GM23338 (cell line): ENCODE measurements at regions not wholly inside any gene's neighbourhood (a gene's known extent, or its start where the extent isn't known, plus 50 kb on each side); places are given as distances from the start of the nearest gene placed in this dataset.

Experiments
- ATAC-seq: fragments of 200-7000 bp; cut with Tn5 transposase; 3 replicates; pipeline ENCODE4 v1.9.1; 2020
- DNase-seq: peaks from one replicate; pipeline ENCODE4 v3.0.0-alpha.2; 2015; ENCODE audit warnings: low spot score
- H2AFZ ChIP-seq: fragments of 200-600 bp; sonication (generic); 2 replicates; pipeline ENCODE4 v1.8.0; 2016; ENCODE audit warnings: antibody characterized with exemption, mild to moderate bottlenecking, moderate library complexity
- H3F3A ChIP-seq: fragments of 200-600 bp; sonication (generic); replicated peaks from 2 replicates; pipeline ENCODE4 v1.8.0; 2017; ENCODE audit warnings: antibody characterized with exemption, mixed run types, low read depth
- H3K27ac ChIP-seq: fragments of 200-600 bp; sonication (generic); 2 replicates; pipeline ENCODE4 v1.6.1; 2016; ENCODE audit warnings: low read depth
- H3K27me3 ChIP-seq: fragments of 200-600 bp; sonication (generic); 2 replicates; pipeline ENCODE4 v1.8.0; 2016; ENCODE audit warnings: mild to moderate bottlenecking, mixed run types, moderate library complexity; ENCODE audit not compliant: insufficient read depth
- H3K36me3 ChIP-seq: fragments of 200-600 bp; sonication (generic); 2 replicates; pipeline ENCODE4 v1.8.0; 2016; ENCODE audit warnings: mild to moderate bottlenecking; ENCODE audit not compliant: insufficient read depth
- H3K4me1 ChIP-seq: fragments of 200-600 bp; sonication (generic); 2 replicates; pipeline ENCODE4 v1.8.0; 2016; ENCODE audit warnings: mild to moderate bottlenecking, moderate library complexity; ENCODE audit not compliant: insufficient read depth
- H3K4me2 ChIP-seq: fragments of 200-600 bp; sonication (generic); 2 replicates; pipeline ENCODE4 v1.7.1; 2017; ENCODE audit warnings: mixed run types
- H3K4me3 ChIP-seq: fragments of 200-600 bp; sonication (generic); 2 replicates; pipeline ENCODE4 v1.6.1; 2016; ENCODE audit warnings: mixed run types
- H3K79me2 ChIP-seq: fragments of 200-600 bp; sonication (generic); replicated peaks from 2 replicates; pipeline ENCODE4 v1.8.0; 2017; ENCODE audit warnings: mild to moderate bottlenecking; ENCODE audit not compliant: insufficient read depth
- H3K9me2 ChIP-seq: fragments of 200-600 bp; sonication (generic); 2 replicates; pipeline ENCODE4 v1.8.0; 2017; ENCODE audit not compliant: insufficient read depth
- H4K20me1 ChIP-seq: fragments of 200-600 bp; sonication (generic); replicated peaks from 2 replicates; pipeline ENCODE4 v1.8.0; 2017; ENCODE audit warnings: mild to moderate bottlenecking; ENCODE audit not compliant: insufficient read depth
- H3K27ac Mint-ChIP-seq: 2 replicates; pipeline ENCODE4 v1.8.0; 2020; ENCODE audit warnings: inconsistent platforms, mild to moderate bottlenecking, moderate library complexity, mixed read lengths
- H3K27me3 Mint-ChIP-seq: 3 replicates; pipeline ENCODE4 v1.8.0; 2022; ENCODE audit warnings: low read depth, mild to moderate bottlenecking, moderate library complexity, mixed read lengths, inconsistent platforms; ENCODE audit not compliant: insufficient read depth, poor library complexity
- H3K36me3 Mint-ChIP-seq: 3 replicates; pipeline ENCODE4 v1.8.0; 2021; ENCODE audit warnings: low read depth, mild to moderate bottlenecking, inconsistent platforms, moderate library complexity, mixed read lengths
- H3K4me1 Mint-ChIP-seq: 3 replicates; pipeline ENCODE4 v1.8.0; 2020; ENCODE audit warnings: mild to moderate bottlenecking, inconsistent platforms, mixed read lengths
- H3K4me3 Mint-ChIP-seq: 3 replicates; pipeline ENCODE4 v1.8.0; 2021; ENCODE audit warnings: moderate library complexity, mild to moderate bottlenecking, inconsistent platforms, mixed read lengths
- H3K9me3 Mint-ChIP-seq: 3 replicates; pipeline ENCODE4 v1.8.0; 2020; ENCODE audit warnings: moderate library complexity, mild to moderate bottlenecking, inconsistent platforms, mixed read lengths
- CREB1 ChIP-seq: fragments of 250-450 bp; sonication (Bioruptor Pico); IDR thresholded peaks from 2 replicates; pipeline ENCODE4 v1.5.0; 2020; ENCODE audit warnings: low read depth, mild to moderate bottlenecking, moderate library complexity
- CTCF ChIP-seq, 2 experiments: fragments of 200-600 bp in 1 of 2; sonication (generic) in 1 of 2; conservative IDR thresholded peaks; 2 replicates each; pipeline versions ENCODE4 v1.5.1 to v1.6.1; 2016 to 2017; ENCODE audit warnings: antibody characterized with exemption in 2 of 2, low read depth in 2 of 2, mild to moderate bottlenecking in 2 of 2, moderate library complexity in 1 of 2
- ETS1 ChIP-seq: IDR thresholded peaks from 2 replicates; pipeline ENCODE4 v1.6.1; 2016; ENCODE audit warnings: antibody characterized with exemption
- EZH2 ChIP-seq: fragments of 200-600 bp; sonication (generic); IDR thresholded peaks from one replicate; pipeline ENCODE4 v1.8.0; 2017; ENCODE audit warnings: antibody characterized with exemption, mild to moderate bottlenecking, low read depth; ENCODE audit not compliant: unreplicated experiment
- EZH2phosphoT487 ChIP-seq: fragments of 200-600 bp; sonication (generic); IDR thresholded peaks from one replicate; pipeline ENCODE4 v1.8.1; 2018; ENCODE audit warnings: antibody characterized with exemption; ENCODE audit not compliant: unreplicated experiment
- JUNB ChIP-seq: IDR thresholded peaks from one replicate; pipeline ENCODE4 v1.6.1; 2016; ENCODE audit warnings: antibody characterized with exemption; ENCODE audit not compliant: unreplicated experiment
- NANOG ChIP-seq: IDR thresholded peaks from 2 replicates; pipeline ENCODE4 v1.6.1; 2016; ENCODE audit warnings: antibody characterized with exemption, borderline replicate concordance
- REST ChIP-seq: IDR thresholded peaks from one replicate; pipeline ENCODE4 v1.6.1; 2018; ENCODE audit warnings: antibody characterized with exemption; ENCODE audit not compliant: unreplicated experiment
- STAT1 ChIP-seq: IDR thresholded peaks from one replicate; pipeline ENCODE4 v1.6.1; 2016; ENCODE audit warnings: antibody characterized with exemption; ENCODE audit not compliant: unreplicated experiment
- ZNF114 ChIP-seq: fragments of 250-450 bp; sonication (Bioruptor Pico); IDR thresholded peaks from 2 replicates; pipeline ENCODE4 v1.5.0; 2020; ENCODE audit warnings: mild to moderate bottlenecking, moderate library complexity
- ZNF331 ChIP-seq: fragments of 250-450 bp; sonication (Bioruptor Pico); IDR thresholded peaks from 2 replicates; pipeline ENCODE4 v1.5.0; 2020; ENCODE audit warnings: low read depth, mild to moderate bottlenecking, moderate library complexity
- TF ChIP-seq, protein P1 (sequence below): fragments of 250-450 bp; sonication (Bioruptor Pico); IDR thresholded peaks from 2 replicates; pipeline ENCODE4 v1.5.0; 2020; ENCODE audit warnings: mild to moderate bottlenecking, moderate library complexity

- TF ChIP-seq, protein P1, sequence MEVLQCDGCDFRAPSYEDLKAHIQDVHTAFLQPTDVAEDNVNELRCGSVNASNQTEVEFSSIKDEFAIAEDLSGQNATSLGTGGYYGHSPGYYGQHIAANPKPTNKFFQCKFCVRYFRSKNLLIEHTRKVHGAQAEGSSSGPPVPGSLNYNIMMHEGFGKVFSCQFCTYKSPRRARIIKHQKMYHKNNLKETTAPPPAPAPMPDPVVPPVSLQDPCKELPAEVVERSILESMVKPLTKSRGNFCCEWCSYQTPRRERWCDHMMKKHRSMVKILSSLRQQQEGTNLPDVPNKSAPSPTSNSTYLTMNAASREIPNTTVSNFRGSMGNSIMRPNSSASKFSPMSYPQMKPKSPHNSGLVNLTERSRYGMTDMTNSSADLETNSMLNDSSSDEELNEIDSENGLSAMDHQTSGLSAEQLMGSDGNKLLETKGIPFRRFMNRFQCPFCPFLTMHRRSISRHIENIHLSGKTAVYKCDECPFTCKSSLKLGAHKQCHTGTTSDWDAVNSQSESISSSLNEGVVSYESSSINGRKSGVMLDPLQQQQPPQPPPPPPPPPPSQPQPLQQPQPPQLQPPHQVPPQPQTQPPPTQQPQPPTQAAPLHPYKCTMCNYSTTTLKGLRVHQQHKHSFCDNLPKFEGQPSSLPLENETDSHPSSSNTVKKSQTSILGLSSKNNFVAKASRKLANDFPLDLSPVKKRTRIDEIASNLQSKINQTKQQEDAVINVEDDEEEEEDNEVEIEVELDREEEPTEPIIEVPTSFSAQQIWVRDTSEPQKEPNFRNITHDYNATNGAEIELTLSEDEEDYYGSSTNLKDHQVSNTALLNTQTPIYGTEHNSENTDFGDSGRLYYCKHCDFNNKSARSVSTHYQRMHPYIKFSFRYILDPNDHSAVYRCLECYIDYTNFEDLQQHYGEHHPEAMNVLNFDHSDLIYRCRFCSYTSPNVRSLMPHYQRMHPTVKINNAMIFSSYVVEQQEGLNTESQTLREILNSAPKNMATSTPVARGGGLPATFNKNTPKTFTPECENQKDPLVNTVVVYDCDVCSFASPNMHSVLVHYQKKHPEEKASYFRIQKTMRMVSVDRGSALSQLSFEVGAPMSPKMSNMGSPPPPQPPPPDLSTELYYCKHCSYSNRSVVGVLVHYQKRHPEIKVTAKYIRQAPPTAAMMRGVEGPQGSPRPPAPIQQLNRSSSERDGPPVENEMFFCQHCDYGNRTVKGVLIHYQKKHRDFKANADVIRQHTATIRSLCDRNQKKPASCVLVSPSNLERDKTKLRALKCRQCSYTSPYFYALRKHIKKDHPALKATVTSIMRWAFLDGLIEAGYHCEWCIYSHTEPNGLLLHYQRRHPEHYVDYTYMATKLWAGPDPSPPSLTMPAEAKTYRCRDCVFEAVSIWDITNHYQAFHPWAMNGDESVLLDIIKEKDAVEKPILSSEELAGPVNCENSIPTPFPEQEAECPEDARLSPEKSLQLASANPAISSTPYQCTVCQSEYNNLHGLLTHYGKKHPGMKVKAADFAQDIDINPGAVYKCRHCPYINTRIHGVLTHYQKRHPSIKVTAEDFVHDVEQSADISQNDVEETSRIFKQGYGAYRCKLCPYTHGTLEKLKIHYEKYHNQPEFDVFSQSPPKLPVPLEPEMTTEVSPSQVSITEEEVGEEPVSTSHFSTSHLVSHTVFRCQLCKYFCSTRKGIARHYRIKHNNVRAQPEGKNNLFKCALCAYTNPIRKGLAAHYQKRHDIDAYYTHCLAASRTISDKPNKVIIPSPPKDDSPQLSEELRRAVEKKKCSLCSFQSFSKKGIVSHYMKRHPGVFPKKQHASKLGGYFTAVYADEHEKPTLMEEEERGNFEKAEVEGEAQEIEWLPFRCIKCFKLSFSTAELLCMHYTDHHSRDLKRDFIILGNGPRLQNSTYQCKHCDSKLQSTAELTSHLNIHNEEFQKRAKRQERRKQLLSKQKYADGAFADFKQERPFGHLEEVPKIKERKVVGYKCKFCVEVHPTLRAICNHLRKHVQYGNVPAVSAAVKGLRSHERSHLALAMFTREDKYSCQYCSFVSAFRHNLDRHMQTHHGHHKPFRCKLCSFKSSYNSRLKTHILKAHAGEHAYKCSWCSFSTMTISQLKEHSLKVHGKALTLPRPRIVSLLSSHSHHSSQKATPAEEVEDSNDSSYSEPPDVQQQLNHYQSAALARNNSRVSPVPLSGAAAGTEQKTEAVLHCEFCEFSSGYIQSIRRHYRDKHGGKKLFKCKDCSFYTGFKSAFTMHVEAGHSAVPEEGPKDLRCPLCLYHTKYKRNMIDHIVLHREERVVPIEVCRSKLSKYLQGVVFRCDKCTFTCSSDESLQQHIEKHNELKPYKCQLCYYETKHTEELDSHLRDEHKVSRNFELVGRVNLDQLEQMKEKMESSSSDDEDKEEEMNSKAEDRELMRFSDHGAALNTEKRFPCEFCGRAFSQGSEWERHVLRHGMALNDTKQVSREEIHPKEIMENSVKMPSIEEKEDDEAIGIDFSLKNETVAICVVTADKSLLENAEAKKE (CRISPR knock-in tag) = no peak
- TF ChIP-seq ETS1 = no peak
- TF ChIP-seq EZH2 = no peak
- no peak for TF ChIP-seq EZH2phosphoT487
These were observed 88.4 kb upstream of the FST start (continued) for GRCh38 chr5:53392073-53392472.

GRCh38 chr5:53394808-53395207, 85.6 kb upstream of the FST start:
- peaks cover 3% of the 10 kb centered on the region for H3K27me3 Mint-ChIP-seq
- Histone ChIP-seq H3K4me2 (no peak overlapping the region), H3K79me2 (no peaks in the 10 kb centered on the region), H3K36me3 (no peaks in the 10 kb centered on the region), H3K4me1 (no peaks in the 10 kb centered on the region), H3K9me2 (no peaks in the 10 kb centered on the region), H3K27ac (no peak overlapping the region), H3K4me3 (no peak overlapping the region), H3K27me3 (no peaks in the 10 kb centered on the region), H4K20me1 (no peaks in the 10 kb centered on the region), H3F3A (no peaks in the 10 kb centered on the region), H2AFZ (no peak overlapping the region)
- no peak for DNase-seq
- H3K9me3 Mint-ChIP-seq = no peaks in the 10 kb centered on the region; the same call in 2 of the 3 replicates
- no peaks in the 10 kb centered on the region for H3K4me1 Mint-ChIP-seq
- H3K27ac Mint-ChIP-seq = no peak overlapping the region
- no peak for ATAC-seq
- H3K4me3 Mint-ChIP-seq = no peak overlapping the region
- no peaks in the 10 kb centered on the region for H3K36me3 Mint-ChIP-seq
- TF ChIP-seq CREB1 (no peak), JUNB (no peak), ZNF114 (CRISPR knock-in tag) (no peak), STAT1 (no peak), CTCF (conservative IDR thresholded peaks at IDR 0.05; ENCODE audit: low read depth in 2 of 2) (no peak), NANOG (no peak), EZH2phosphoT487 (no peak), ETS1 (no peak), REST (no peak), ZNF331 (CRISPR knock-in tag) (no peak), EZH2 (no peak)
